ENCODE measurements at regions not wholly inside any gene's neighbourhood (a gene's known extent, or its start where the extent isn't known, plus 50 kb on each side); places are given as distances from the start of the nearest gene placed in this dataset.

- Histone ChIP-seq H3K36me3 (no peaks in the 10 kb centered on the region), H3K9me3 (peaks cover 0 to 23% (median 8%) of the 10 kb centered on the region in 4 donors), H3K27ac (no peak overlapping the region), H3K4me1 (no peaks in the 10 kb centered on the region), H3K27me3 (no peaks in the 10 kb centered on the region), H3K4me3 (no peak overlapping the region)
- DNase-seq, result peak in 1 of 2 donors; percentile 61
- TF ChIP-seq, protein P1, sequence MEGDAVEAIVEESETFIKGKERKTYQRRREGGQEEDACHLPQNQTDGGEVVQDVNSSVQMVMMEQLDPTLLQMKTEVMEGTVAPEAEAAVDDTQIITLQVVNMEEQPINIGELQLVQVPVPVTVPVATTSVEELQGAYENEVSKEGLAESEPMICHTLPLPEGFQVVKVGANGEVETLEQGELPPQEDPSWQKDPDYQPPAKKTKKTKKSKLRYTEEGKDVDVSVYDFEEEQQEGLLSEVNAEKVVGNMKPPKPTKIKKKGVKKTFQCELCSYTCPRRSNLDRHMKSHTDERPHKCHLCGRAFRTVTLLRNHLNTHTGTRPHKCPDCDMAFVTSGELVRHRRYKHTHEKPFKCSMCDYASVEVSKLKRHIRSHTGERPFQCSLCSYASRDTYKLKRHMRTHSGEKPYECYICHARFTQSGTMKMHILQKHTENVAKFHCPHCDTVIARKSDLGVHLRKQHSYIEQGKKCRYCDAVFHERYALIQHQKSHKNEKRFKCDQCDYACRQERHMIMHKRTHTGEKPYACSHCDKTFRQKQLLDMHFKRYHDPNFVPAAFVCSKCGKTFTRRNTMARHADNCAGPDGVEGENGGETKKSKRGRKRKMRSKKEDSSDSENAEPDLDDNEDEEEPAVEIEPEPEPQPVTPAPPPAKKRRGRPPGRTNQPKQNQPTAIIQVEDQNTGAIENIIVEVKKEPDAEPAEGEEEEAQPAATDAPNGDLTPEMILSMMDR (IDR thresholded peaks at IDR 0.05), result no peak
- TF ChIP-seq POLR2AphosphoS5 (IDR thresholded peaks at IDR 0.05) (no peak), POLR2A (IDR thresholded peaks at IDR 0.05) (no peak), EP300 (IDR thresholded peaks at IDR 0.05) (no peak)
- intact Hi-C loops (cut with DNase I; ENCODE audit: low total_unique reads), result no loop called here
- 56 to 79% (median 66%) methylated on average over 5 of the region's 5 CpGs for WGBS, 5 donors
Measured at GRCh38 chr3:6287088-6287875, 573.6 kb upstream of the GRM7 start.

GRCh38 chr3:6301626-6302025 is 559.3 kb upstream of the GRM7 start:
- Histone ChIP-seq H3K27me3 (no peaks in the 10 kb centered on the region), H3K4me1 (no peaks in the 10 kb centered on the region), H3K9me3 (peaks cover 0 to 37% (median 20%) of the 10 kb centered on the region in 4 donors), H3K27ac (no peak overlapping the region), H3K4me3 (no peak overlapping the region), H3K36me3 (no peaks in the 10 kb centered on the region)
- DNase-seq, result no peak
- WGBS, 5 donors, result 73 to 82% (median 75%) methylated on average over 3 of the region's 3 CpGs
- intact Hi-C loops (cut with DNase I; ENCODE audit: low total_unique reads), result no loop called here
- TF ChIP-seq POLR2AphosphoS5 (IDR thresholded peaks at IDR 0.05) (no peak), EP300 (IDR thresholded peaks at IDR 0.05) (no peak), POLR2A (IDR thresholded peaks at IDR 0.05) (no peak)
- TF ChIP-seq, protein P1 (IDR thresholded peaks at IDR 0.05), result no peak

DNA sequence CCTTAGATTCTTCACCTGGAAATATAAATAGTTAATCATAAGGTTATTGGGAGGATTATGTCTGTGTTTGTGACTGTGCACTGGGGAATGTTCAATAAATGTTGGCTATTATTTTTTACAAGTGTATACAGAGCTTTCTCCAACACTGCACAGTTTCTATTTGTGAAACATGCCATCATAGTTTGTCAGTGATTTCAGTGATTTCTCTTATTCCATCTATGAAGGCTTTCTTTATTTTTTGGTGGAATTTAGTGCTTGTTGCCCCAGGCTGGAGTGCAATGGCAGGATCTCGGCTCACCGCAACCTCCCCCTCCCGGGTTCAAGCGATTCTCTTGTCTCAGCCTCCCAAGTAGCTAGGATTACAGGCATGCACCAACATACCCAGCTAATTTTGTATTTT is 545.0 kb upstream of the GRM7 start:
- Histone ChIP-seq H3K9me3 (no peaks in the 10 kb centered on the region), H3K4me3 (no peak overlapping the region), H3K27me3 (no peaks in the 10 kb centered on the region), H3K27ac (no peak overlapping the region), H3K4me1 (no peaks in the 10 kb centered on the region), H3K36me3 (no peaks in the 10 kb centered on the region)
- intact Hi-C loops (cut with DNase I; ENCODE audit: low total_unique reads), result no loop called here
- DNase-seq, result no peak
- 91 to 94% (median 92%) methylated on average over 4 of the region's 4 CpGs for WGBS, 5 donors
- TF ChIP-seq EP300 (IDR thresholded peaks at IDR 0.05), result no peak
- TF ChIP-seq, protein P1 (IDR thresholded peaks at IDR 0.05), result no peak
- no peak for TF ChIP-seq POLR2AphosphoS5 (IDR thresholded peaks at IDR 0.05)
- TF ChIP-seq POLR2A (IDR thresholded peaks at IDR 0.05), result no peak

GRCh38 chr3:6321999-6322398 is 538.9 kb upstream of the GRM7 start:
- no peak for DNase-seq
- Histone ChIP-seq H3K4me1 (no peaks in the 10 kb centered on the region), H3K36me3 (no peaks in the 10 kb centered on the region), H3K27ac (no peak overlapping the region), H3K27me3 (no peaks in the 10 kb centered on the region), H3K4me3 (no peak overlapping the region), H3K9me3 (peaks cover 0 to 7% (median 0%) of the 10 kb centered on the region in 4 donors)
- intact Hi-C loops (cut with DNase I; ENCODE audit: low total_unique reads), result no loop called here
- TF ChIP-seq, protein P1 (IDR thresholded peaks at IDR 0.05), result no peak
- TF ChIP-seq POLR2AphosphoS5 (IDR thresholded peaks at IDR 0.05), result no peak
- no peak for TF ChIP-seq EP300 (IDR thresholded peaks at IDR 0.05)
- no peak for TF ChIP-seq POLR2A (IDR thresholded peaks at IDR 0.05)
- 72 to 82% (median 77%) methylated on average over 3 of the region's 3 CpGs for WGBS, 5 donors

Measured in stomach (tissue), 8 donors.